ENCODE measurements at regions not wholly inside any gene's neighbourhood (a gene's known extent, or its start where the extent isn't known, plus 50 kb on each side); places are given as distances from the start of the nearest gene placed in this dataset.

- no peak for TF ChIP-seq GABPA (IDR thresholded peaks at IDR 0.05; ENCODE audit: borderline replicate concordance, insufficient read depth, low read length)
- TF ChIP-seq EGR1 (IDR thresholded peaks at IDR 0.05; ENCODE audit: borderline replicate concordance, low read depth, low read length), result no peak; the same call in 1 of the 2 replicates
Measured at GRCh38 chr1:10866321-10867093, 70.1 kb upstream of the CASZ1 start (continued).

All from H1 (cell line).